ENCODE measurements at regions not wholly inside any gene's neighbourhood (a gene's known extent, or its start where the extent isn't known, plus 50 kb on each side); places are given as distances from the start of the nearest gene placed in this dataset.

DNA sequence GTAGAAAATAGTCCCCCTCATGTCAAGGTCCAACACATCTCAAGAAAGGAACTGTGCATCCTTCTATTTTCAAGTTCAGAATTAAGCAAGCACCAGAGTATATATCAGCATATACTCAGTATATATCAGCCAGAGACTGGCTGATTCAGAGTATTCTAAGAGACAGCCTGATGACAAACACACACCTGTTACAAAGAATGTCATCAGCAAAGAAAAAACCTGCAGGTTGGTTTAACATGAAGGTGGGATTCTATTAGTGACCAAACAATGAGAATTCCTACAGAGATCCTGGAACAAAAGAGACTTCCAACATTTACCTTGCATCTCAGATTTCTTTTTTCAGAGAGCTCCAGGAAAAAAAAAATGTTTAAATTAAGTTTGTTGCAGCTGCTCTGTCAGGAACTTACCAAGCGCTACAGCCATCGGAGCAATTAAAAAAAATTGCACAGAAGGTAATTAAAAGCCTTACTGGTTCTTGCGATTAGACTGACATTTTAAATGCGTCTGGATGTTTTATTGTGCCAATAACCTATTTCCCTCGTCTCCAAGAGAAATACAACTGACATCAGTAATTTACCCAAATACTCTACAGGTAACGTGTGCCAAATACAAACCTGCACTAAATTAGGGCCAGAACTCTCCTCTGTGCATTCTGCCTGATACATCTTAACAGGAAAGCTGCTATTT lies 218.1 kb downstream of the HNMT start:
- Histone ChIP-seq H3K36me3 (ENCODE audit: insufficient read depth, low read length) (no peaks in the 10 kb centered on the region), H2AFZ (ENCODE audit: low read depth, low read length) (no peak overlapping the region), H3K4me2 (ENCODE audit: insufficient read depth, low read length) (no peak overlapping the region), H3K27me3 (ENCODE audit: insufficient read depth, low read length, poor library complexity) (no peaks in the 10 kb centered on the region), H3K4me1 (ENCODE audit: insufficient read depth, low read length) (no peaks in the 10 kb centered on the region), H3K9ac (ENCODE audit: low read depth, low read length) (no peak overlapping the region), H3K79me2 (ENCODE audit: insufficient read depth, low read length) (no peaks in the 10 kb centered on the region), H3K9me3 (ENCODE audit: insufficient read depth, low read length, severe bottlenecking) (no peaks in the 10 kb centered on the region), H3K27ac (ENCODE audit: low read length) (no peak overlapping the region), H4K20me1 (ENCODE audit: insufficient read depth, low read length) (no peaks in the 10 kb centered on the region), H3K4me3 (ENCODE audit: low read depth in 1 of 2, low read length in 2 of 2) (no peak overlapping the region)
- TF ChIP-seq, protein P1, sequence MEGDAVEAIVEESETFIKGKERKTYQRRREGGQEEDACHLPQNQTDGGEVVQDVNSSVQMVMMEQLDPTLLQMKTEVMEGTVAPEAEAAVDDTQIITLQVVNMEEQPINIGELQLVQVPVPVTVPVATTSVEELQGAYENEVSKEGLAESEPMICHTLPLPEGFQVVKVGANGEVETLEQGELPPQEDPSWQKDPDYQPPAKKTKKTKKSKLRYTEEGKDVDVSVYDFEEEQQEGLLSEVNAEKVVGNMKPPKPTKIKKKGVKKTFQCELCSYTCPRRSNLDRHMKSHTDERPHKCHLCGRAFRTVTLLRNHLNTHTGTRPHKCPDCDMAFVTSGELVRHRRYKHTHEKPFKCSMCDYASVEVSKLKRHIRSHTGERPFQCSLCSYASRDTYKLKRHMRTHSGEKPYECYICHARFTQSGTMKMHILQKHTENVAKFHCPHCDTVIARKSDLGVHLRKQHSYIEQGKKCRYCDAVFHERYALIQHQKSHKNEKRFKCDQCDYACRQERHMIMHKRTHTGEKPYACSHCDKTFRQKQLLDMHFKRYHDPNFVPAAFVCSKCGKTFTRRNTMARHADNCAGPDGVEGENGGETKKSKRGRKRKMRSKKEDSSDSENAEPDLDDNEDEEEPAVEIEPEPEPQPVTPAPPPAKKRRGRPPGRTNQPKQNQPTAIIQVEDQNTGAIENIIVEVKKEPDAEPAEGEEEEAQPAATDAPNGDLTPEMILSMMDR (IDR thresholded peaks at IDR 0.05; ENCODE audit: borderline replicate concordance, extremely low read depth, low read length, poor library complexity, severe bottlenecking): no peak
- TF ChIP-seq EZH2 (IDR thresholded peaks at IDR 0.05; ENCODE audit: borderline replicate concordance, low read depth, low read length, severe bottlenecking): no peak
- DNase-seq (no peak), ATAC-seq (ENCODE audit: insufficient read depth, low read depth) (no peak)

DNA sequence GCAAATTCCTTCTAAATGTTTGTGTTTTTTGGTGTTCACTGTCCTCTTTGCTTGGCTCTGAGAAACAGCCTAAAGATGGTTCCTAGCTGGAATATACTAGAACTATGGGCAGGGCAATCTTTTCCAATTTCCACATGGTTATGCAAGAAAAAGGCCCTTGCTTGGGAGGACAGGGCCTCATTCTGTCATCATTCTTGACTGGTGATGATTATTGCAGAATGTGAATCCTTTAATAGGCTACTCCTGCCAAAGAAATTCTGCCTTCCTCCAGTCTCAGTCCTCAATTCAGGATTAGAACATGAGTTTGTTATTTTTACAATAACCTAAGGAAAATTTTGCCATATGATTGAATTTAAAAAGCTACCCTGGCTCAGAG lies 218.7 kb downstream of the HNMT start:
- TF ChIP-seq, protein P1 (IDR thresholded peaks at IDR 0.05; ENCODE audit: borderline replicate concordance, extremely low read depth, low read length, poor library complexity, severe bottlenecking): no peak
- TF ChIP-seq EZH2 (IDR thresholded peaks at IDR 0.05; ENCODE audit: borderline replicate concordance, low read depth, low read length, severe bottlenecking): no peak
- no peaks in the 10 kb centered on the region for H3K27me3 ChIP-seq (ENCODE audit: insufficient read depth, low read length, poor library complexity)
- no peaks in the 10 kb centered on the region for H3K4me1 ChIP-seq (ENCODE audit: insufficient read depth, low read length)
- no peaks in the 10 kb centered on the region for H4K20me1 ChIP-seq (ENCODE audit: insufficient read depth, low read length)
- H3K4me2 ChIP-seq (ENCODE audit: insufficient read depth, low read length): no peak overlapping the region
- H3K4me3 ChIP-seq (ENCODE audit: low read depth in 1 of 2, low read length in 2 of 2): no peak overlapping the region
- H3K79me2 ChIP-seq (ENCODE audit: insufficient read depth, low read length): no peaks in the 10 kb centered on the region
- no peaks in the 10 kb centered on the region for H3K9me3 ChIP-seq (ENCODE audit: insufficient read depth, low read length, severe bottlenecking)
- no peak overlapping the region for H3K27ac ChIP-seq (ENCODE audit: low read length)
- H2AFZ ChIP-seq (ENCODE audit: low read depth, low read length): no peak overlapping the region
- no peaks in the 10 kb centered on the region for H3K36me3 ChIP-seq (ENCODE audit: insufficient read depth, low read length)
- ATAC-seq (ENCODE audit: insufficient read depth, low read depth) (no peak), DNase-seq (no peak)
- H3K9ac ChIP-seq (ENCODE audit: low read depth, low read length): no peak overlapping the region

DNA sequence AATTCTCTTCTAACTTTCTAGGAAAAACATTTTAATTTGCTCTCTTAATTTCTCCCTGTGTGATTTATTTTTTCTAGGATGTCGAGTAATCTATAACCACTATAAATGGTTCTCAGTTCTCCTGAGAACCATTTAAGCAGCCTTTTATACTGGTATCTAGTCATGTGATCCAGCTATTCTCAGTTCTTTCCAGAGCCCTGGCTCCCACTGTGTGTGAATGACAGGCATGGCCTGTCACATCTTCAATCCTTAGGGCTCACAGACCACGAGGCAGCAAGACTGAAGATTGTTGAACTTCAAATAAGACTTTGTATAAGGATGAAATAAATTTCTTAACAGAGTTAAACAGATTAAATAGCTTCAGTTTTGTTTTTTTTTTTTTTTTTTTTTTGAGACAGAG lies 219.4 kb downstream of the HNMT start:
- H3K9ac ChIP-seq (ENCODE audit: low read depth, low read length): no peak overlapping the region
- H3K4me1 ChIP-seq (ENCODE audit: insufficient read depth, low read length): no peaks in the 10 kb centered on the region
- H3K27ac ChIP-seq (ENCODE audit: low read length): no peak overlapping the region
- no peak overlapping the region for H3K4me2 ChIP-seq (ENCODE audit: insufficient read depth, low read length)
- no peak overlapping the region for H2AFZ ChIP-seq (ENCODE audit: low read depth, low read length)
- DNase-seq (no peak), ATAC-seq (ENCODE audit: insufficient read depth, low read depth) (no peak)
- H3K79me2 ChIP-seq (ENCODE audit: insufficient read depth, low read length): no peaks in the 10 kb centered on the region
- no peaks in the 10 kb centered on the region for H3K36me3 ChIP-seq (ENCODE audit: insufficient read depth, low read length)
- TF ChIP-seq, protein P1 (IDR thresholded peaks at IDR 0.05; ENCODE audit: borderline replicate concordance, extremely low read depth, low read length, poor library complexity, severe bottlenecking): no peak
- TF ChIP-seq EZH2 (IDR thresholded peaks at IDR 0.05; ENCODE audit: borderline replicate concordance, low read depth, low read length, severe bottlenecking): no peak
- no peaks in the 10 kb centered on the region for H3K27me3 ChIP-seq (ENCODE audit: insufficient read depth, low read length, poor library complexity)
- H3K4me3 ChIP-seq (ENCODE audit: low read depth in 1 of 2, low read length in 2 of 2): no peak overlapping the region
- H3K9me3 ChIP-seq (ENCODE audit: insufficient read depth, low read length, severe bottlenecking): no peaks in the 10 kb centered on the region
- no peaks in the 10 kb centered on the region for H4K20me1 ChIP-seq (ENCODE audit: insufficient read depth, low read length)
